Forelimb muscle (tissue), 1 donor: ENCODE measurements at regions not wholly inside any gene's neighbourhood (a gene's known extent, or its start where the extent isn't known, plus 50 kb on each side); places are given as distances from the start of the nearest gene placed in this dataset.

ENCODE experiments used
- DNase-seq: peaks from one replicate; pipeline ENCODE4 v3.0.0-alpha.2; 2013; ENCODE audit warnings: low read depth

DNA sequence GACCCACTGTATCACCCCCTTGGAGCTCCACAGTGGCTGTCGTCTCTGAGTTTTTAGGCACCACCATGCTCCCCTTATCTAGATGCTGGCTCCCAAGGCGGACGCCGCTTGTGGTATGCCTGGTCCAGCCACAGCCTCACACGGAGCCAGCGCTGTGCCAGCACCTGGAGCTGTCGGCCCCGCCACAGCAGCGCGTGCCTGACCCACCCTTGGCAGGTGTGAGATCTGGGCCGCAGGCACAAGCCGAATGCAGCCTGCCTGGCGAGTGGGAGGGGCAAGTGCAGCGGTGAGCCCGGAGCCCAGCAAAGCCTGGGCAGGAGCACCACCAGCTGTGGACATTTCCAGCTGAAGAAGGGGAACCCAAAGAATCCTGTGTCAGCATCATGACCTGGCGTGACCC lies 91.9 kb upstream of the BACE2 start:
- no peak for DNase-seq

DNA sequence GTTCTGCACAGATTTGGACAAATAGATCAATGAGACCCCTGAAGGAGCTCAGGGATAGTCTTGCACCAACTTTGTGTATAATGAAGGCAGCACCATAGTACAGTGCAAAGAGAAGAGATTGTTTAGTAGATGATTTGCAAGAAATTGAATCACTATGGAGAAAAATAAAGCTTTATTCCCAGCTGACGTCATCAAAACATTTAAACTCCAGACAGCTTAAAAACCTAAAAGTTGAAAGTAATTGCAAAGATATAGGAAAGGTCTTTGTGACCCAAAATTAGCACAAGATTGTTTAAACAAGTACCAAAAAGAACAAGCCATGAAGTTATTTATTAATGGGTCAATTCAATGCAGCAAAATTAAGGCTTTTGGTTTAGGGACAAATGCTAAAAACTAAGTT lies 88.8 kb upstream of the BACE2 start:
- no peak for DNase-seq

GRCh38 chr21:41080485-41081121 lies 87.4 kb upstream of the BACE2 start:
- no peak for DNase-seq

- no peak for DNase-seq
Measured at GRCh38 chr21:41086569-41086968, 81.4 kb upstream of the BACE2 start.

DNA sequence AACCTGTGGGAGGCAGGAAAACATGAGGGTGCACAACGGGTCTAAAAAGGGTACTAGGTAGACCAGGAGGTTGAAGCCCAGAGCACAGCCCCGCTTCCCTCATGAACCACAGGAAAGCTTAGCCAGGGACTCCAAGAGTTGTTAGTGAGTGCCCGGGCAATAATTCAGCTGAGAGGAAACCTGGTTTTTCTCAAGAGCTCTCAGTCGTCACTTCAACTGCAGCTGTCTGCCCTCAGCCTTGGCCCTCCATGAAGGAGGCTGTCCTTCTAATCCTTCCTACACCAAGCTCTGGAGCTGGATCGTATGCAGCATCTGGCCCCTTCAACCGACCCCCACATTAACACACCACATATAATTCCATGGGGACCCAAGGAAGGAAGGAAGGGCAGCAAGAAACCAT lies 77.0 kb upstream of the BACE2 start:
- DNase-seq, result no peak

DNA sequence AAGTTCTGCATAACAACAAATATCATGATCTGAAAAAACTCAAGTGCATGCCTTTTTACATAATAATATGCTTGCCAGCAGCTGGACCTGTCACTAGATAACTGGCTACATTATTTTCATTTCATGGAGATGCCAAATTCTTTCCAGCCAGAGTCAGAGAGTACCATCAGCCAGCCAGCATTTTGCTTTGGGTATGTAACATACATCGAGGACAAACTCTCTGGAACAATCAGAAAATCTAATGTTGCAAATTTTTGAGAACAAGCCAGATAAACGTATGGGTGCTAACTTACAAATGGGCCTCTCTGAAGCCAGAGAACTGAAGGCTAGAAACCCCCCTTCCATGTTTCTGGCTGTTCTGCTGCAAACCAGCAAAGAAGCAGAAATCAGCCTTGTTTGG lies 76.3 kb upstream of the BACE2 start:
- DNase-seq, result no peak

- DNase-seq, result no peak
Measured at GRCh38 chr21:41092312-41092711, 75.6 kb upstream of the BACE2 start.

GRCh38 chr21:41095983-41096382 lies 72.0 kb upstream of the BACE2 start:
- DNase-seq, result no peak

GRCh38 chr21:41098076-41098475 lies 69.9 kb upstream of the BACE2 start:
- DNase-seq, result no peak

DNA sequence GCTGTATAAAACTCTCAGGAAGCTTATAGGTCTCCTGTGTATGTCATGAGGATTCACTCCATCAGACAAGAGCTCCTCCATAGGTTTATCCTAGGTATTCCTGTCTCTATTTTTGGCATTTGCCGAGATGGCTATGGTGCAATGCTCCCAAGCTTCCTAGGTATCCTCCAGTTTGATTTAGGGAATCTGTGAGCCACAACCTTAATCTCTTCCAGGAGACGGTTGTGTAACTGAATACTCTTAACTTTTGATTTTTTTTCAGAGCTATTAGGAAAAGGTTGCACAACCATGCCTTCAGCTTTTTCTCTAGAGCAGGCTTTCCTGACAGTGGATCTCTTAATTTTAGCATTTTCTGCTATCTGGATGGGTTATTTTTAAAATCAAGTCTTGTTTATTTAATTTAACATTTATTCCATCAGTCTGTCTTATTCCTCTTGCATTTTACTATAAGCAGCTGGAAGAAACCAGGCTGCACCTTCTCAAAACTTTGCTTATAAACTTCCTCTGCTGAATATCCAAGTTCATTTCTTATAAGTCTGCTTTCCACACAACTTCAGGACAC lies 69.4 kb upstream of the BACE2 start:
- no peak for DNase-seq

- DNase-seq, result no peak
Measured at GRCh38 chr21:41100826-41101550, 67.0 kb upstream of the BACE2 start.

- DNase-seq, result no peak
Measured at GRCh38 chr21:41102281-41102680, 65.7 kb upstream of the BACE2 start.

DNA sequence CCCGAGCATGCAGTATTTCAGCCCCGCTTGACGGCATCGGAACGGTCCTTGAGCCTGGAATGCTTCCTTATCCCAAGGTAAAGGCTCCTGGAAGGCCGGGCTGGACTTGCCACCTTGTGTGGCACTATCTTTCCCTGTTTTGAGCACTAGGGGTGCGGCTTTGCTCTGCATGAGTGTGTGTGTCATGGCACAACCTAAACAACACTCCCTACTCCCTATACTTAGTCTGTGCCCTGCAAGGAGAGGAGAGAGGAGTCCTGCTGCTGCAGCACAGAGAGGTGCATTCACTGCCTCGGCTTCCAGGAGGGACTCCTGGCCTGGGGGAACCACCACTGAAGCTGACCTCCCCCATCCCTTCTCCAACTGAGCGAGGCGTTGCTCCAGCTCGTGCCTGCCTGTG lies 60.4 kb upstream of the BACE2 start:
- no peak for DNase-seq

- DNase-seq, result no peak
Measured at GRCh38 chr21:41108668-41109585, 59.0 kb upstream of the BACE2 start.

GRCh38 chr21:41110161-41110560 lies 57.8 kb upstream of the BACE2 start:
- no peak for DNase-seq

DNA sequence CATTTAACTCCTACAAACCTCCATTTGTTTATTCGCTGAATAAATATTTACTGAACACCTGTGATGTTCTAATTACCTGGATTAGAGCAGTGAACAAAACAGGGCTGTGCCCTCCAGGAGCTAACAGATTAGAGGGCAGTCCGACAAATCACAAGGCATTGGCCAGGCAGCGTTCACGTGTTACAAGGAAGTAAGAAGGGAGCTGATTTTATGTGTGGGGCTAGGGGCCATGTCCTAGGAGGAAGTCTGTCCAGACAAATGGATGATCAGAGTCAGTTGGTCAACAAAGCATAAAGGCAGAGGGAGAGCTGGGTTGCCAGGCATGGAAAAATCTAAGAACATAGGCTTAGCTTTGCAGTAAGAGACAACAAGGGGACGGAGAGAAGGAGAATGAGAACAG lies 57.3 kb upstream of the BACE2 start:
- DNase-seq, result no peak

DNA sequence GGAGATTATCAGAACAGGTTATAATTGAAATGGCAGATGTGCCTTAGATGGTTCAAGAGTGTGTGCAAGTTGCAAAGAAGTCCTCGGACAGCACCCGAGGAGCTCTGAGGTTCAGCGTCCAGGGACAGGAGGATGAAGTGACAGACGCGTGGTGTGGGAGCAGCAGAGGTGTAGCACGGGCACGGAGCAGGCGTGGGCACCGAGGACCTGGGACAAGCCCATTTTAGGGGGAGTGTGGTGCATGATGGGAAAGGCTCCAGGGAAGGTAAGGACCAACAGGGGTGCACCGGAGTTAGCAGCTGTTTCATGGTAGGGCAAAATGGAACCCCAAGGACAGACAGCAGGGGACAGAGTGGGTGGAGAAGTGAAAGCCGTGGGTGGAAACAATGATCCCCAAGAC lies 56.3 kb upstream of the BACE2 start:
- DNase-seq, result no peak

GRCh38 chr21:41112740-41113692 lies 54.9 kb upstream of the BACE2 start:
- no peak for DNase-seq

DNA sequence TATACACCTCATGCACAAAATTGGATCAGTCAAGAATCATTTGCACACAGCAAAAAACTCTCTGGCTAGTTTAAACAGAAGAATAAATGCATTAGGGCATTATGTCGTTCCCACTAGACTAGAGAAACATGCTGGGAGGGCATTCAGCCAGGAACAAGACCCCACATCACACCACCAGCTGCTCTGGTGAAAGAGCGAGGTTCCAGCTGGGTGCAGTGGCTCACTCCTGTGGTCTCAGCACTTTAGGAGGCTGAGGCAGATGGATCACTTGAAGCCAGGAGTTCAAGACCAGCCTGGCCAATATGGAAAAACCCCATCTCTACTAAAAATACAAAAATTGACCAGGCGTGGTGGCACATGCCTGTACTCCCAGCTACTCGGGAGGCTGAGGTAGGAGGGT lies 52.1 kb upstream of the BACE2 start:
- DNase-seq, result no peak
